SK-N-SH (cell line): ENCODE measurements at regions not wholly inside any gene's neighbourhood (a gene's known extent, or its start where the extent isn't known, plus 50 kb on each side); places are given as distances from the start of the nearest gene placed in this dataset.

Source experiments
- ELF1 ChIP-seq: IDR thresholded peaks from 2 replicates; pipeline ENCODE4 v1.4.0; 2012
- GABPA ChIP-seq: IDR thresholded peaks from 2 replicates; pipeline ENCODE4 v1.4.0; 2012; ENCODE audit warnings: low read depth, mild to moderate bottlenecking
- JUND ChIP-seq: IDR thresholded peaks from 2 replicates; pipeline ENCODE4 v1.4.0; 2012
- RXRA ChIP-seq: IDR thresholded peaks from 2 replicates; pipeline ENCODE4 v1.4.0; 2012; ENCODE audit warnings: low read depth, mild to moderate bottlenecking, borderline replicate concordance
- SMC3 ChIP-seq: IDR thresholded peaks from 2 replicates; pipeline ENCODE4 v1.6.1; 2012; ENCODE audit warnings: low read depth, low read length, improper control_type of control experiment
- TF ChIP-seq, protein P1 (sequence below): fragments of 200-600 bp; sonication (generic); IDR thresholded peaks from 2 replicates; pipeline ENCODE4 v1.6.1; 2017; ENCODE audit warnings: antibody characterized with exemption, mild to moderate bottlenecking, moderate library complexity
- TF ChIP-seq, protein P2 (sequence below): IDR thresholded peaks from 2 replicates; pipeline ENCODE4 v1.6.1; 2012; ENCODE audit warnings: mild to moderate bottlenecking, low read depth, low read length, moderate library complexity

DNA sequence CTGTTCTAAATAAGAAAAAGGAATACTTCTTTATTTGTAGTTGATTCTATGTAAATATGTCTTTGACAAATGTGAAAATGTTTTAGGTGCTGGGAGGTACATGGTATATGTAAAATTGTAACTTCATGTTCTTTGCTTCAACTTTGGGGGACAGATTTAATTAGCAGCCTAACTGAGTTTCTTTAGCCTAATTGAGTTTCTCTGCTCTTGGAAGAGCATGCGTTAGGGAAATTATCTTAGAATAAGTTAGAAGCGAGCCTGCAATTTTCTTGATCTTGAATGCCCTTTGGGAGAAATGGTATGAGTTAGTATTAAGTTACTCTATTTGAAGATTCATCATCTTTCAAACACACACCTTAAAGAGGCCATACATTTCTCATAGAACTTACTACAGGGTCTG lies 194.3 kb downstream of the AEBP2 start:
- no peak for TF ChIP-seq JUND
- TF ChIP-seq, protein P1, sequence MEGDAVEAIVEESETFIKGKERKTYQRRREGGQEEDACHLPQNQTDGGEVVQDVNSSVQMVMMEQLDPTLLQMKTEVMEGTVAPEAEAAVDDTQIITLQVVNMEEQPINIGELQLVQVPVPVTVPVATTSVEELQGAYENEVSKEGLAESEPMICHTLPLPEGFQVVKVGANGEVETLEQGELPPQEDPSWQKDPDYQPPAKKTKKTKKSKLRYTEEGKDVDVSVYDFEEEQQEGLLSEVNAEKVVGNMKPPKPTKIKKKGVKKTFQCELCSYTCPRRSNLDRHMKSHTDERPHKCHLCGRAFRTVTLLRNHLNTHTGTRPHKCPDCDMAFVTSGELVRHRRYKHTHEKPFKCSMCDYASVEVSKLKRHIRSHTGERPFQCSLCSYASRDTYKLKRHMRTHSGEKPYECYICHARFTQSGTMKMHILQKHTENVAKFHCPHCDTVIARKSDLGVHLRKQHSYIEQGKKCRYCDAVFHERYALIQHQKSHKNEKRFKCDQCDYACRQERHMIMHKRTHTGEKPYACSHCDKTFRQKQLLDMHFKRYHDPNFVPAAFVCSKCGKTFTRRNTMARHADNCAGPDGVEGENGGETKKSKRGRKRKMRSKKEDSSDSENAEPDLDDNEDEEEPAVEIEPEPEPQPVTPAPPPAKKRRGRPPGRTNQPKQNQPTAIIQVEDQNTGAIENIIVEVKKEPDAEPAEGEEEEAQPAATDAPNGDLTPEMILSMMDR: no peak
- TF ChIP-seq ELF1: no peak
- no peak for TF ChIP-seq RXRA
- TF ChIP-seq, protein P2, sequence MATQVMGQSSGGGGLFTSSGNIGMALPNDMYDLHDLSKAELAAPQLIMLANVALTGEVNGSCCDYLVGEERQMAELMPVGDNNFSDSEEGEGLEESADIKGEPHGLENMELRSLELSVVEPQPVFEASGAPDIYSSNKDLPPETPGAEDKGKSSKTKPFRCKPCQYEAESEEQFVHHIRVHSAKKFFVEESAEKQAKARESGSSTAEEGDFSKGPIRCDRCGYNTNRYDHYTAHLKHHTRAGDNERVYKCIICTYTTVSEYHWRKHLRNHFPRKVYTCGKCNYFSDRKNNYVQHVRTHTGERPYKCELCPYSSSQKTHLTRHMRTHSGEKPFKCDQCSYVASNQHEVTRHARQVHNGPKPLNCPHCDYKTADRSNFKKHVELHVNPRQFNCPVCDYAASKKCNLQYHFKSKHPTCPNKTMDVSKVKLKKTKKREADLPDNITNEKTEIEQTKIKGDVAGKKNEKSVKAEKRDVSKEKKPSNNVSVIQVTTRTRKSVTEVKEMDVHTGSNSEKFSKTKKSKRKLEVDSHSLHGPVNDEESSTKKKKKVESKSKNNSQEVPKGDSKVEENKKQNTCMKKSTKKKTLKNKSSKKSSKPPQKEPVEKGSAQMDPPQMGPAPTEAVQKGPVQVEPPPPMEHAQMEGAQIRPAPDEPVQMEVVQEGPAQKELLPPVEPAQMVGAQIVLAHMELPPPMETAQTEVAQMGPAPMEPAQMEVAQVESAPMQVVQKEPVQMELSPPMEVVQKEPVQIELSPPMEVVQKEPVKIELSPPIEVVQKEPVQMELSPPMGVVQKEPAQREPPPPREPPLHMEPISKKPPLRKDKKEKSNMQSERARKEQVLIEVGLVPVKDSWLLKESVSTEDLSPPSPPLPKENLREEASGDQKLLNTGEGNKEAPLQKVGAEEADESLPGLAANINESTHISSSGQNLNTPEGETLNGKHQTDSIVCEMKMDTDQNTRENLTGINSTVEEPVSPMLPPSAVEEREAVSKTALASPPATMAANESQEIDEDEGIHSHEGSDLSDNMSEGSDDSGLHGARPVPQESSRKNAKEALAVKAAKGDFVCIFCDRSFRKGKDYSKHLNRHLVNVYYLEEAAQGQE: no peak
- no peak for TF ChIP-seq SMC3
- no peak for TF ChIP-seq GABPA
